ENCODE measurements at regions not wholly inside any gene's neighbourhood (a gene's known extent, or its start where the extent isn't known, plus 50 kb on each side); places are given as distances from the start of the nearest gene placed in this dataset.
"Not testable (repeated sequence)": the region's sequence is repeated elsewhere in the genome, so short reads cannot be mapped to it uniquely, and the experiment has no call there.

GRCh38 chr7:98778421-98778820, 91.4 kb downstream of the TMEM130 start:
- no peak for DNase-seq

GRCh38 chr7:98779800-98780587, 89.8 kb downstream of the TMEM130 start:
- no peak for DNase-seq

GRCh38 chr7:98784216-98784785, 85.5 kb downstream of the TMEM130 start:
- DNase-seq: no peak

- no peak for DNase-seq
Measured at GRCh38 chr7:98785929-98786571, 83.8 kb downstream of the TMEM130 start.

GRCh38 chr7:98788966-98789365, 80.8 kb downstream of the TMEM130 start:
- no peak for DNase-seq

- DNase-seq: not testable (repeated sequence)
Measured at GRCh38 chr7:98794453-98794852, 75.4 kb downstream of the TMEM130 start.

- DNase-seq: no peak
Measured at GRCh38 chr7:98795741-98796493, 73.9 kb downstream of the TMEM130 start.
